ENCODE measurements at regions not wholly inside any gene's neighbourhood (a gene's known extent, or its start where the extent isn't known, plus 50 kb on each side); places are given as distances from the start of the nearest gene placed in this dataset.

- TF ChIP-seq CTCF (IDR thresholded peaks at IDR 0.05; ENCODE audit: borderline replicate concordance, insufficient read depth, low read depth, low read length) = no peak
- H3K4me3 ChIP-seq (ENCODE audit: low read depth, low read length) = no peak overlapping the region
Observed at GRCh38 chr16:8377864-8378263, 212.4 kb downstream of the TMEM114 start.

- TF ChIP-seq CTCF (IDR thresholded peaks at IDR 0.05; ENCODE audit: borderline replicate concordance, insufficient read depth, low read depth, low read length) = no peak
- H3K4me3 ChIP-seq (ENCODE audit: low read depth, low read length) = no peak overlapping the region
Observed at GRCh38 chr16:8376858-8377257, 213.5 kb downstream of the TMEM114 start.

- H3K4me3 ChIP-seq (ENCODE audit: low read depth, low read length) = no peak overlapping the region
- no peak for TF ChIP-seq CTCF (IDR thresholded peaks at IDR 0.05; ENCODE audit: borderline replicate concordance, insufficient read depth, low read depth, low read length)
Observed at GRCh38 chr16:8376430-8376829, 213.9 kb downstream of the TMEM114 start.

GRCh38 chr16:8375232-8375587 is 215.1 kb downstream of the TMEM114 start:
- no peak for TF ChIP-seq CTCF (IDR thresholded peaks at IDR 0.05; ENCODE audit: borderline replicate concordance, insufficient read depth, low read depth, low read length)
- H3K4me3 ChIP-seq (ENCODE audit: low read depth, low read length) = no peak overlapping the region

- no peak overlapping the region for H3K4me3 ChIP-seq (ENCODE audit: low read depth, low read length)
- no peak for TF ChIP-seq CTCF (IDR thresholded peaks at IDR 0.05; ENCODE audit: borderline replicate concordance, insufficient read depth, low read depth, low read length)
Observed at GRCh38 chr16:8374586-8375231, 215.6 kb downstream of the TMEM114 start.

GRCh38 chr16:8373676-8374431 is 216.5 kb downstream of the TMEM114 start:
- no peak overlapping the region for H3K4me3 ChIP-seq (ENCODE audit: low read depth, low read length)
- no peak for TF ChIP-seq CTCF (IDR thresholded peaks at IDR 0.05; ENCODE audit: borderline replicate concordance, insufficient read depth, low read depth, low read length)

- no peak for TF ChIP-seq CTCF (IDR thresholded peaks at IDR 0.05; ENCODE audit: borderline replicate concordance, insufficient read depth, low read depth, low read length)
- H3K4me3 ChIP-seq (ENCODE audit: low read depth, low read length) = no peak overlapping the region
Observed at GRCh38 chr16:8372141-8372540, 218.2 kb downstream of the TMEM114 start.
